ENCODE measurements at regions not wholly inside any gene's neighbourhood (a gene's known extent, or its start where the extent isn't known, plus 50 kb on each side); places are given as distances from the start of the nearest gene placed in this dataset.
A peak's percentile ranks its signal among the peaks of the same experiment; 100 is the strongest.

DNA sequence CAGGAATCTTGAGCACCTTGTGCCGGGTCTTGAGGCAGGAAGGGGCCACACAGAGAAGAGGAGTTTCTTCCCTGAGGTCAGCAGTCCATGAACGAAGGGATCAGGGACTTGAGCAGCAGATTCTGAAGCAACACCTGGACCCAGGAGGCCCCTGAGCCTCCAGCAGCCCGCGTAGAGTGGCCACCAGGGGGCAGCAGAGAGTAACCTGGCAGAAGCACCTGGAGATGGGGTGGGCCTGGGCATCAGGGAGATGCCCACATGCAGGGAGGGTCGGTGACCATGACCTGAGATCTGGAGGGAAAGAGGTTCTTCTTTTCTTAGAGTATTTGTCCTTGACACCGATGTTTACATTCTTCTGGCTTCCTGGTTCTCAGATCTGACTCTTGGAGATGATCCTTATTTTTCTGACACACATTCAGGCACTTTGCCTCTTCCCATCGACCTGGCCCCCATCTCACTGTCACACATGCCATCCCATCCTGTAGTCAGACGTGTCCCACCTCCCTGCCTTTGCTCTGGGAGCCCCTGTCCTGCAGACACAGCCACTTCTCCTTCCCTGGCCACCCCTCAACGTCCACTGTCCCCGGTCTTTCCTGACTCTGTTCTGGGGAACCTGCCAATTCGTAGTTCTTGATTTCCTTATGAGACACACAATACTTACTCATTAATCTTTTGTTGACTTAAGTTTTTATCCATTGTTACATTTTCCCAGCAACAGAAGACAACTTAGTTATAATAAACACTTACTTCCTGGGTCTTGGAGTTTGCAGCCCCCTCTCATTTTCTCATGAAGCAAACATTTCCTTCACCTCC lies 66.5 kb downstream of the GGTLC2 start:
- CTCF ChIA-PET = interaction anchor here (1.4 to 6.2 kb wide), 10 partner anchors 8 to 186 kb away, joined by 4 to 50 read pairs (median 12); no protein-coding TSS in a partner anchor
- POLR2A ChIA-PET = no interaction called here
- DNase-seq (ENCODE audit: extremely low spot score) = peak; percentile 71
- TF ChIP-seq CTCF (IDR thresholded peaks at IDR 0.05; ENCODE audit: control extremely low read depth, extremely low read depth, low read depth, missing control alignments) = peak; percentile 90

- POLR2A ChIA-PET = no interaction called here
- no peak for TF ChIP-seq CTCF (IDR thresholded peaks at IDR 0.05; ENCODE audit: control extremely low read depth, extremely low read depth, low read depth, missing control alignments)
- no peak for DNase-seq (ENCODE audit: extremely low spot score)
- CTCF ChIA-PET = interaction anchor here (0.8 to 1.7 kb wide), 10 partner anchors 9 to 248 kb away, joined by 3 to 12 read pairs (median 4); no protein-coding TSS in a partner anchor
Observed at GRCh38 chr22:22711532-22711913, 67.1 kb downstream of the GGTLC2 start.

- ChIA-PET CTCF (interaction anchor here (0.8 to 1.7 kb wide), 10 partner anchors 9 to 249 kb away, joined by 3 to 12 read pairs (median 4); no protein-coding TSS in a partner anchor), POLR2A (no interaction called here)
- TF ChIP-seq CTCF (IDR thresholded peaks at IDR 0.05; ENCODE audit: control extremely low read depth, extremely low read depth, low read depth, missing control alignments) = no peak
- no peak for DNase-seq (ENCODE audit: extremely low spot score)
Observed at GRCh38 chr22:22712092-22712658, 67.8 kb downstream of the GGTLC2 start.

GRCh38 chr22:22712666-22713365 lies 68.4 kb downstream of the GGTLC2 start:
- POLR2A ChIA-PET = no interaction called here
- no peak for TF ChIP-seq CTCF (IDR thresholded peaks at IDR 0.05; ENCODE audit: control extremely low read depth, extremely low read depth, low read depth, missing control alignments)
- DNase-seq (ENCODE audit: extremely low spot score) = no peak
- CTCF ChIA-PET = interaction anchor here (1.4 to 1.7 kb wide), 7 partner anchors 8 to 250 kb away, joined by 4 to 12 read pairs (median 6); no protein-coding TSS in a partner anchor

DNA sequence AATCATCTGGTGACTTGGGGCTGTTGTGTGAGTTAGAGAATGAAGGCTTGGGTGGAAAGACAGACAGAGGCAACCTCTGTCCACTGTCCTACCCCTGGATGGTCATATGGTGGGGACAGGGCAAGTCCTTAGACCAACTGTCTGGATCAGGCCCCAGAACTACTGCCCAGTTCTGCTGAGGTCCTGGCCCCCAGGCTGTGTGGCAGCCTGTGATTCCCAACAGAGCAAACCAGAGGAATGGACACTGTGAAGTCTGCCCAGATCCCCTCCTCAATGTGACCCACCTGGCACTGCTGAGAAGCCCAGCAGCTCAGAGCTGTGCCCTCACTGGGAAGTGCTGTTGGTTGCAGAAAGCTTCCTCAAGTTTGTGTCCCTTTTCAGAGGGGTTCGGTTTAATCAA lies 69.0 kb downstream of the GGTLC2 start:
- no peak for DNase-seq (ENCODE audit: extremely low spot score)
- POLR2A ChIA-PET = no interaction called here
- TF ChIP-seq CTCF (IDR thresholded peaks at IDR 0.05; ENCODE audit: control extremely low read depth, extremely low read depth, low read depth, missing control alignments) = no peak
- CTCF ChIA-PET = interaction anchor here (1.2 kb wide), 2 partner anchors 32 to 38 kb away, joined by 3 read pairs; no protein-coding TSS in a partner anchor

GRCh38 chr22:22714600-22715335 lies 70.4 kb downstream of the GGTLC2 start:
- TF ChIP-seq CTCF (IDR thresholded peaks at IDR 0.05; ENCODE audit: control extremely low read depth, extremely low read depth, low read depth, missing control alignments) = no peak
- CTCF ChIA-PET = interaction anchor here (0.9 to 2.3 kb wide), 6 partner anchors 10 to 37 kb away, joined by 3 to 12 read pairs (median 4); no protein-coding TSS in a partner anchor
- POLR2A ChIA-PET = no interaction called here
- DNase-seq (ENCODE audit: extremely low spot score) = peak; percentile 61

Data from GM10248 (cell line).